CD14-positive monocyte (primary cell): ENCODE measurements at regions not wholly inside any gene's neighbourhood (a gene's known extent, or its start where the extent isn't known, plus 50 kb on each side); places are given as distances from the start of the nearest gene placed in this dataset.

Source experiments
- DNase-seq, 3 donors: peaks; one replicate each; pipeline ENCODE4 v3.0.0-alpha.2; 2011 to 2022
- H2AFZ ChIP-seq: 2 replicates; pipeline ENCODE4 v1.6.0; 2012; ENCODE audit warnings: mild to moderate bottlenecking, low read depth, low read length, inconsistent platforms; ENCODE audit not compliant: insufficient read depth, poor library complexity, severe bottlenecking
- H3K27ac ChIP-seq, 2 donors: 1 replicate in 1 of 2; 2 replicates in 1 of 2; pipeline ENCODE4 v1.5.1; 2012 to 2013; ENCODE audit warnings: low read length in 2 of 2, control low read depth in 1 of 2, inconsistent platforms in 1 of 2, low read depth in 1 of 2, mild to moderate bottlenecking in 1 of 2
- H3K27me3 ChIP-seq, 2 donors: one replicate each; pipeline versions ENCODE4 v1.6.0 to v1.6.1; 2011 to 2013; ENCODE audit warnings: low read length in 2 of 2; ENCODE audit not compliant: control insufficient read depth in 2 of 2, insufficient read depth in 2 of 2
- H3K36me3 ChIP-seq, 2 donors: replicated peaks in 1 of 2; 1 replicate in 1 of 2; 2 replicates in 1 of 2; pipeline versions ENCODE4 v1.5.1 to v1.6.1; 2012 to 2013; ENCODE audit warnings: low read length in 2 of 2, control low read depth in 1 of 2, inconsistent platforms in 1 of 2, mild to moderate bottlenecking in 1 of 2; ENCODE audit not compliant: insufficient read depth in 2 of 2, control insufficient read depth in 1 of 2
- H3K4me1 ChIP-seq, 2 donors: 1 replicate in 1 of 2; 2 replicates in 1 of 2; pipeline versions ENCODE4 v1.5.1 to v1.6.1; 2012 to 2013; ENCODE audit warnings: low read length in 2 of 2, control low read depth in 1 of 2, inconsistent platforms in 1 of 2, mild to moderate bottlenecking in 1 of 2, moderate library complexity in 1 of 2; ENCODE audit not compliant: insufficient read depth in 2 of 2, control insufficient read depth in 1 of 2
- H3K4me2 ChIP-seq: replicated peaks from 2 replicates; pipeline ENCODE3; 2012; ENCODE audit warnings: low read length, moderate library complexity, mild to moderate bottlenecking; ENCODE audit not compliant: poor library complexity, severe bottlenecking; ENCODE audit errors: extremely low read depth
- H3K4me3 ChIP-seq, 3 experiments: fragments of 200-600 bp in 1 of 3; sonication (generic) in 1 of 3; replicated peaks in 1 of 3; 1 replicate in 2 of 3; 2 replicates in 1 of 3; pipeline ENCODE4 v1.5.1; 2011 to 2013; ENCODE audit warnings: low read length in 3 of 3, mild to moderate bottlenecking in 3 of 3, control low read depth in 2 of 3, low read depth in 2 of 3, inconsistent platforms in 1 of 3, moderate library complexity in 1 of 3
- H3K79me2 ChIP-seq: 2 replicates; pipeline ENCODE4 v1.6.0; 2012; ENCODE audit warnings: mild to moderate bottlenecking, control low read depth, inconsistent platforms, low read length, moderate library complexity; ENCODE audit not compliant: insufficient read depth
- H3K9ac ChIP-seq: 2 replicates; pipeline ENCODE4 v1.6.0; 2017; ENCODE audit warnings: low read length, mild to moderate bottlenecking; ENCODE audit not compliant: insufficient read depth, poor library complexity, severe bottlenecking
- H3K9me3 ChIP-seq, 2 donors: replicated peaks in 1 of 2; 1 replicate in 1 of 2; 2 replicates in 1 of 2; pipeline versions ENCODE4 v1.5.1 to v1.6.1; 2012 to 2013; ENCODE audit warnings: low read length in 2 of 2, control low read depth in 1 of 2; ENCODE audit not compliant: control insufficient read depth in 1 of 2, insufficient read depth in 1 of 2
- H4K20me1 ChIP-seq: 2 replicates; pipeline ENCODE4 v1.6.0; 2012; ENCODE audit warnings: mild to moderate bottlenecking, low read length, control low read depth, moderate library complexity; ENCODE audit not compliant: insufficient read depth
- H3K27ac Mint-ChIP-seq, 7 donors: one replicate each; pipeline ENCODE4 v1.8.0; 2020; ENCODE audit warnings: mild to moderate bottlenecking in 7 of 7, mixed read lengths in 7 of 7, moderate library complexity in 6 of 7, inconsistent platforms in 2 of 7
- H3K27me3 Mint-ChIP-seq, 3 donors: one replicate each; pipeline ENCODE4 v1.8.0; 2021 to 2022; ENCODE audit warnings: low read depth in 3 of 3, mild to moderate bottlenecking in 3 of 3, mixed read lengths in 3 of 3, moderate library complexity in 3 of 3, inconsistent platforms in 1 of 3
- H3K36me3 Mint-ChIP-seq, 2 donors: one replicate each; pipeline ENCODE4 v1.8.0; 2020; ENCODE audit warnings: mixed read lengths in 2 of 2, inconsistent platforms in 1 of 2, mild to moderate bottlenecking in 1 of 2
- H3K4me1 Mint-ChIP-seq: one replicate; pipeline ENCODE4 v1.8.0; 2020; ENCODE audit warnings: mild to moderate bottlenecking, mixed read lengths
- H3K4me3 Mint-ChIP-seq, 2 donors: one replicate each; pipeline ENCODE4 v1.8.0; 2020; ENCODE audit warnings: mild to moderate bottlenecking in 2 of 2, mixed read lengths in 2 of 2, moderate library complexity in 1 of 2
- H3K9me3 Mint-ChIP-seq, 7 donors: one replicate each; pipeline ENCODE4 v1.8.0; 2020 to 2022; ENCODE audit warnings: mixed read lengths in 7 of 7, mild to moderate bottlenecking in 6 of 7, moderate library complexity in 6 of 7, inconsistent platforms in 2 of 7
- CTCF ChIP-seq: fragments of 200-600 bp; IDR thresholded peaks from one replicate; pipeline ENCODE4 v1.8.0; 2022; ENCODE audit warnings: antibody characterized with exemption, mild to moderate bottlenecking
- WGBS: methylation state at CpG from one replicate; pipeline ENCODE4 v1.1.5; 2013; ENCODE audit warnings: missing lambda C conversion rate; ENCODE audit not compliant: insufficient coverage; 5-methylcytosine and 5-hydroxymethylcytosine counted together
- intact Hi-C, 2 donors: fragments of 100-400 bp; cut with micrococcal nuclease; formaldehyde crosslinking; loops; one replicate each; pipeline versions ENCODE4 v1.15.0 to v1.15.1; 2023

- H3K9me3 Mint-ChIP-seq, result peaks cover 0 to 3% (median 0%) of the 10 kb centered on the region in 7 donors
- Histone ChIP-seq H3K9ac (no peak overlapping the region), H3K4me2 (no peak overlapping the region), H3K36me3 (no peaks in the 10 kb centered on the region), H3K27me3 (no peaks in the 10 kb centered on the region), H3K4me3 (no peak overlapping the region), H3K79me2 (no peaks in the 10 kb centered on the region), H3K27ac (no peak overlapping the region), H3K4me1 (peaks cover 4 to 8% of the 10 kb centered on the region in 2 donors), H2AFZ (no peak overlapping the region), H4K20me1 (no peaks in the 10 kb centered on the region), H3K9me3 (no peaks in the 10 kb centered on the region)
- no peak for DNase-seq
- H3K27ac Mint-ChIP-seq, result no peak overlapping the region
- H3K4me3 Mint-ChIP-seq, result no peak overlapping the region
- WGBS, result no CpG with 5 or more reads among the region's 7 CpGs
- peaks cover 0 to 1% (median 0%) of the 10 kb centered on the region in 3 donors for H3K27me3 Mint-ChIP-seq
- peaks cover 5% of the 10 kb centered on the region for H3K4me1 Mint-ChIP-seq
- intact Hi-C loops, result no loop called here
- H3K36me3 Mint-ChIP-seq, result no peaks in the 10 kb centered on the region
- no peak for TF ChIP-seq CTCF
Observed at GRCh38 chr3:59138966-59139365, 89.1 kb upstream of the CFAP20DC start.

GRCh38 chr3:59137415-59137814 lies 87.6 kb upstream of the CFAP20DC start:
- Mint-ChIP-seq H3K4me3 (no peak overlapping the region), H3K27me3 (peaks cover 0 to 1% (median 0%) of the 10 kb centered on the region in 3 donors), H3K36me3 (no peaks in the 10 kb centered on the region), H3K4me1 (peaks cover 7% of the 10 kb centered on the region), H3K9me3 (peaks cover 0 to 3% (median 0%) of the 10 kb centered on the region in 7 donors), H3K27ac (no peak overlapping the region)
- DNase-seq, result no peak
- no peak overlapping the region for H2AFZ ChIP-seq
- no peak for TF ChIP-seq CTCF
- intact Hi-C loops, result no loop called here
- H3K79me2 ChIP-seq, result no peaks in the 10 kb centered on the region
- H3K4me2 ChIP-seq, result no peak overlapping the region
- H4K20me1 ChIP-seq, result no peaks in the 10 kb centered on the region
- peaks cover 4 to 8% of the 10 kb centered on the region in 2 donors for H3K4me1 ChIP-seq
- H3K27ac ChIP-seq, result no peak overlapping the region
- 83% methylated on average over 1 of the region's 1 CpG for WGBS
- H3K4me3 ChIP-seq, result no peak overlapping the region
- no peaks in the 10 kb centered on the region for H3K27me3 ChIP-seq
- H3K9ac ChIP-seq, result no peak overlapping the region
- no peaks in the 10 kb centered on the region for H3K9me3 ChIP-seq
- no peaks in the 10 kb centered on the region for H3K36me3 ChIP-seq
